HG03460 (cell line): ENCODE measurements at regions not wholly inside any gene's neighbourhood (a gene's known extent, or its start where the extent isn't known, plus 50 kb on each side); places are given as distances from the start of the nearest gene placed in this dataset.

ENCODE experiments used
- ATAC-seq: cut with Tn5 transposase; IDR thresholded peaks from one replicate; pipeline ENCODE4 v1.9.1; 2021; ENCODE audit not compliant: unreplicated experiment

- no peak for ATAC-seq
Observed at GRCh38 chr16:85173981-85174751, 61.9 kb upstream of the CIBAR2 start.

GRCh38 chr16:85174871-85175723 is 62.8 kb upstream of the CIBAR2 start:
- no peak for ATAC-seq

GRCh38 chr16:85175724-85176233 is 63.5 kb upstream of the CIBAR2 start:
- no peak for ATAC-seq

- no peak for ATAC-seq
Observed at GRCh38 chr16:85176541-85177447, 64.5 kb upstream of the CIBAR2 start.

GRCh38 chr16:85177448-85177846 is 65.2 kb upstream of the CIBAR2 start:
- ATAC-seq: no peak

- ATAC-seq: no peak
Observed at GRCh38 chr16:85178006-85178591, 65.8 kb upstream of the CIBAR2 start.

GRCh38 chr16:85178596-85178995 is 66.3 kb upstream of the CIBAR2 start:
- no peak for ATAC-seq

- no peak for ATAC-seq
Observed at GRCh38 chr16:85179344-85180046, 67.2 kb upstream of the CIBAR2 start.

GRCh38 chr16:85180047-85180826 is 68.0 kb upstream of the CIBAR2 start:
- no peak for ATAC-seq

GRCh38 chr16:85180827-85181738 is 68.8 kb upstream of the CIBAR2 start:
- no peak for ATAC-seq

- ATAC-seq: no peak
Observed at GRCh38 chr16:85181739-85182129, 69.5 kb upstream of the CIBAR2 start.

- ATAC-seq: no peak
Observed at GRCh38 chr16:85182286-85182685, 70.0 kb upstream of the CIBAR2 start.

GRCh38 chr16:85182774-85183173 is 70.5 kb upstream of the CIBAR2 start:
- ATAC-seq: no peak

GRCh38 chr16:85183564-85183963 is 71.3 kb upstream of the CIBAR2 start:
- ATAC-seq: no peak

- ATAC-seq: no peak
Observed at GRCh38 chr16:85184404-85184803, 72.1 kb upstream of the CIBAR2 start.

- no peak for ATAC-seq
Observed at GRCh38 chr16:85185303-85186100, 73.2 kb upstream of the CIBAR2 start.

- ATAC-seq: no peak
Observed at GRCh38 chr16:85187002-85187401, 74.7 kb upstream of the CIBAR2 start.
